BJ (cell line): ENCODE measurements at regions not wholly inside any gene's neighbourhood (a gene's known extent, or its start where the extent isn't known, plus 50 kb on each side); places are given as distances from the start of the nearest gene placed in this dataset.
"Not testable (repeated sequence)": the region's sequence is repeated elsewhere in the genome, so short reads cannot be mapped to it uniquely, and the experiment has no call there.

Experiments
- CTCF ChIA-PET: fragments of 350-600 bp; formaldehyde crosslinking; extraction: SDS; loops from one replicate; lab custom pipeline; 2021; ENCODE audit warnings: antibody characterized with exemption, inconsistent platforms; lab: Yijun Ruan, JAX
- POLR2A ChIA-PET: fragments of 300-600 bp; sonication (Branson Sonifier 250); formaldehyde crosslinking; extraction: SDS; loops from one replicate; lab custom pipeline; 2021; ENCODE audit warnings: antibody characterized with exemption; lab: Charles Lee
- DNase-seq: peaks from one replicate; pipeline ENCODE4 v3.0.0-alpha.2; 2011; ENCODE audit warnings: low read depth
- H3K27me3 ChIP-seq: 2 replicates; pipeline ENCODE4 v1.6.0; 2011; ENCODE audit warnings: low read length; ENCODE audit not compliant: control insufficient read depth, insufficient read depth
- H3K36me3 ChIP-seq: 2 replicates; pipeline ENCODE4 v1.5.1; 2011; ENCODE audit warnings: low read length; ENCODE audit not compliant: control insufficient read depth, insufficient read depth
- H3K4me3 ChIP-seq: 2 replicates; pipeline ENCODE4 v1.5.1; 2011; ENCODE audit warnings: low read depth, mild to moderate bottlenecking, control low read depth, low read length
- TF ChIP-seq, protein P1 (sequence below): IDR thresholded peaks from 2 replicates; pipeline ENCODE4 v1.5.1; 2011; ENCODE audit warnings: low read depth, mild to moderate bottlenecking, control low read depth, inconsistent platforms, low read length, moderate library complexity; ENCODE audit not compliant: insufficient read depth

GRCh38 chr9:82894961-82895821 lies 167.8 kb downstream of the RASEF start:
- no peak for DNase-seq
- POLR2A ChIA-PET = no interaction called here
- CTCF ChIA-PET = interaction anchor here (1.0 kb wide), 1 partner anchor 27 kb away, joined by 3 read pairs; no protein-coding TSS in a partner anchor
- TF ChIP-seq, protein P1, sequence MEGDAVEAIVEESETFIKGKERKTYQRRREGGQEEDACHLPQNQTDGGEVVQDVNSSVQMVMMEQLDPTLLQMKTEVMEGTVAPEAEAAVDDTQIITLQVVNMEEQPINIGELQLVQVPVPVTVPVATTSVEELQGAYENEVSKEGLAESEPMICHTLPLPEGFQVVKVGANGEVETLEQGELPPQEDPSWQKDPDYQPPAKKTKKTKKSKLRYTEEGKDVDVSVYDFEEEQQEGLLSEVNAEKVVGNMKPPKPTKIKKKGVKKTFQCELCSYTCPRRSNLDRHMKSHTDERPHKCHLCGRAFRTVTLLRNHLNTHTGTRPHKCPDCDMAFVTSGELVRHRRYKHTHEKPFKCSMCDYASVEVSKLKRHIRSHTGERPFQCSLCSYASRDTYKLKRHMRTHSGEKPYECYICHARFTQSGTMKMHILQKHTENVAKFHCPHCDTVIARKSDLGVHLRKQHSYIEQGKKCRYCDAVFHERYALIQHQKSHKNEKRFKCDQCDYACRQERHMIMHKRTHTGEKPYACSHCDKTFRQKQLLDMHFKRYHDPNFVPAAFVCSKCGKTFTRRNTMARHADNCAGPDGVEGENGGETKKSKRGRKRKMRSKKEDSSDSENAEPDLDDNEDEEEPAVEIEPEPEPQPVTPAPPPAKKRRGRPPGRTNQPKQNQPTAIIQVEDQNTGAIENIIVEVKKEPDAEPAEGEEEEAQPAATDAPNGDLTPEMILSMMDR = no peak
- Histone ChIP-seq H3K4me3 (no peak overlapping the region), H3K27me3 (no peaks in the 10 kb centered on the region), H3K36me3 (no peaks in the 10 kb centered on the region)

GRCh38 chr9:82895822-82896110 lies 167.2 kb downstream of the RASEF start:
- CTCF ChIA-PET = no interaction called here

DNA sequence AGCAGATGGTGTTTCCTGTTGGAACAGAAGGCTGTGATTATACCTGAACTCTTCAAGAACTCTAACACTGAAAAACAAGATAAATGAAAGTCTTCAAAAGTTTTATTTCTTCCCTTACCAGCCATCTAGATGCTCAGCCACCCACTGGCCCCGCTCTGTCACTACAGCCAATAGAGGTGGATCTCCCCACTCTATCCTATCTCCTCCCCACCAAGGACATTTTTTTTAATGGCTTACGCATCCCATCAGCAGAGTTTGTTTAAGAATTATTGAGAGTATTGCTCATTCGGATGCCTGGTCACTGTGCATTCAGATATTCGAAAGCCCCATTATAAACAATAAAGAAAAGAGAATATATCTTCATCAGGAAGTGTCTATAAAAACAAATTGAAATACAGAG lies 159.4 kb downstream of the RASEF start:
- no peaks in the 10 kb centered on the region for H3K36me3 ChIP-seq
- no peak for DNase-seq
- H3K4me3 ChIP-seq = no peak overlapping the region
- ChIA-PET CTCF (no interaction called here), POLR2A (no interaction called here)
- TF ChIP-seq, protein P1 = no peak
- no peaks in the 10 kb centered on the region for H3K27me3 ChIP-seq

More at GRCh38 chr9:82895822-82896110, 167.2 kb downstream of the RASEF start:
- Histone ChIP-seq H3K4me3 (no peak overlapping the region), H3K27me3 (no peaks in the 10 kb centered on the region), H3K36me3 (no peaks in the 10 kb centered on the region)
- POLR2A ChIA-PET = no interaction called here
- DNase-seq = no peak
- TF ChIP-seq, protein P1 = no peak

GRCh38 chr9:82911996-82912395 lies 150.9 kb downstream of the RASEF start:
- H3K4me3 ChIP-seq = no peak overlapping the region
- ChIA-PET CTCF (no interaction called here), POLR2A (no interaction called here)
- TF ChIP-seq, protein P1 = no peak
- no peaks in the 10 kb centered on the region for H3K27me3 ChIP-seq
- H3K36me3 ChIP-seq = no peaks in the 10 kb centered on the region
- DNase-seq = no peak

GRCh38 chr9:82912645-82913044 lies 150.3 kb downstream of the RASEF start:
- H3K36me3 ChIP-seq = no peaks in the 10 kb centered on the region
- no peak overlapping the region for H3K4me3 ChIP-seq
- H3K27me3 ChIP-seq = no peaks in the 10 kb centered on the region
- TF ChIP-seq, protein P1 = no peak
- POLR2A ChIA-PET = no interaction called here
- CTCF ChIA-PET = no interaction called here
- no peak for DNase-seq

DNA sequence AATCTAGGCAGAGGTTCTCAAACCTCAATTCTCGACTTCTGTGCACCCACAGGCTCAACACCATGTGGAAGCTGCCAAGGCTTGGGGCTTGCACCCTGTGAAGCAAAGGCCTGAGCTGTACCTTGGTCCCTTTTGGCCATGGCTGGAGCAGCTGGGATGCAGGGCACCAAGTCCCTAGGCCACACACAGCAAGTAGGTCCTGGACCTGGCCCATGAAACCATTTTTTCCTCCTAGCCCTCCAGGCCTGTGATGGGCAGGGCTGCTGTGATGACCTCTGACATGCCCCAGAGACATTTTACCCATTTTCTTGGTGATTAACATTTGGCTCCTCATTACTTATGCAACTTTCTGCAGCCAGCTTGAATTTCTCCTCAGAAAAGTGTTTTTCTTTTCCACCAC lies 146.7 kb downstream of the RASEF start:
- H3K4me3 ChIP-seq, DNase-seq, H3K36me3 ChIP-seq, H3K27me3 ChIP-seq, POLR2A ChIA-PET, CTCF ChIA-PET: not testable (repeated sequence)
